WI38 (cell line): ENCODE measurements at regions not wholly inside any gene's neighbourhood (a gene's known extent, or its start where the extent isn't known, plus 50 kb on each side); places are given as distances from the start of the nearest gene placed in this dataset.
"Not testable (repeated sequence)": the region's sequence is repeated elsewhere in the genome, so short reads cannot be mapped to it uniquely, and the experiment has no call there.

Experiments
- H3K4me3 ChIP-seq: 2 replicates; pipeline ENCODE4 v1.5.1; 2011; ENCODE audit warnings: low read depth, mild to moderate bottlenecking, control low read depth, low read length
- TF ChIP-seq, protein P1 (sequence below): IDR thresholded peaks from 2 replicates; pipeline ENCODE4 v1.5.1; 2012; ENCODE audit warnings: low read depth, mild to moderate bottlenecking, control low read depth, low read length

DNA sequence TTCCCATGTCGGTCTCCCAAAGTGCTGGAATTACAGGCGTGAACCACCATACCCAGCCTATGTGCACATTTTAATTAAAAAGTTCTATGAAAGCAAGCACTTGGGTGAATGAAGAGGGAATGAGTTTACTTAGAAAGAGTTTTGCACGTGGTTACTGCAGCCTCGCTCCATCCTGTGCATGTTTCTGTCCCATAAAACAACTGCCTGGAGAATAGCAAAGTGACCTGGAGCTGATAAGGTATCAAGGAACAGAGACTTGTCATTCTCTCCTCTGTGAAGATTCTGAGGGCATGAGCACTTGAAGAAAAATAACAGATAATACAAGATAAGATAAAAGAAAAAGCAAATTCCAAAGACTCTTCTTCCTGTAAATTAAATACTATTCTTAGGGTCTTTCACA lies 112.2 kb upstream of the JCAD start:
- TF ChIP-seq, protein P1, sequence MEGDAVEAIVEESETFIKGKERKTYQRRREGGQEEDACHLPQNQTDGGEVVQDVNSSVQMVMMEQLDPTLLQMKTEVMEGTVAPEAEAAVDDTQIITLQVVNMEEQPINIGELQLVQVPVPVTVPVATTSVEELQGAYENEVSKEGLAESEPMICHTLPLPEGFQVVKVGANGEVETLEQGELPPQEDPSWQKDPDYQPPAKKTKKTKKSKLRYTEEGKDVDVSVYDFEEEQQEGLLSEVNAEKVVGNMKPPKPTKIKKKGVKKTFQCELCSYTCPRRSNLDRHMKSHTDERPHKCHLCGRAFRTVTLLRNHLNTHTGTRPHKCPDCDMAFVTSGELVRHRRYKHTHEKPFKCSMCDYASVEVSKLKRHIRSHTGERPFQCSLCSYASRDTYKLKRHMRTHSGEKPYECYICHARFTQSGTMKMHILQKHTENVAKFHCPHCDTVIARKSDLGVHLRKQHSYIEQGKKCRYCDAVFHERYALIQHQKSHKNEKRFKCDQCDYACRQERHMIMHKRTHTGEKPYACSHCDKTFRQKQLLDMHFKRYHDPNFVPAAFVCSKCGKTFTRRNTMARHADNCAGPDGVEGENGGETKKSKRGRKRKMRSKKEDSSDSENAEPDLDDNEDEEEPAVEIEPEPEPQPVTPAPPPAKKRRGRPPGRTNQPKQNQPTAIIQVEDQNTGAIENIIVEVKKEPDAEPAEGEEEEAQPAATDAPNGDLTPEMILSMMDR: no peak
- no peak overlapping the region for H3K4me3 ChIP-seq

DNA sequence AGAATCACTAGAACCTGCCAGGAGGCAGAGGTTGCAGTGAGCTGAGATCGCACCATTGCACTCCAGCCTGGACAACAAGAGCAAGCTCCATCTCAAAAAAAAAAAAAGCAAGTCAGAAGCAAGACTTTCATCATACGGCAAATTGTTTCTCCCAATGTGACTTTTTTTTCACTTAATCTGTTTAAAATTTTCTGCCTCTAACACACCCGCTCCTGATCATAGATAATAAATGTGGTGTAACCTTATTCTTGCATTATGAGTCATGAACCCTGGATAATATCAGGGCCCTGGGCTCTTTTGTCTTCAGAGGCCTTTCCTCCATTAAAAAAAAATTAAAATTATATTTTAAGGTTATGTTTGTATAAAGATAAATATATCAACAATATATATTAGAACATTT lies 111.4 kb upstream of the JCAD start:
- H3K4me3 ChIP-seq: no peak overlapping the region
- TF ChIP-seq, protein P1: no peak

DNA sequence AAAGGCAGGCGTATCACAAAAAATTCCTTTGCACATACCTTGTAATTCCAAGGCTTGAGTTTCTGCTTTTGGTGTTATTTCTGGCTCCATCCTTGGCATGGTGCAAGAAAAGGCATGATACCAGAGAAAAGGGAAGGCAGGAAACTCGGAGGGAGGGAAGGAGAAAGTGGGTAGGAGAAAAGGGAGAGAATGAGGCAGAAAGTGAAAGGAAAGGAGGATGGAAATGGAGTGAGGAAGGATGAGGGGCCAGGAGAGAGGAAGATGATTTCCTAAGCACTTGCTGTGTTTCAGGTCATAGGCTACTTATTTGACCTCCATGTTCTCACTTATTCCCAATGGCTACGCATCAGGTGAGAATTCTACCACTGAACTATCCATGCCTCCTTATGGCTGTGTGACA lies 110.8 kb upstream of the JCAD start:
- H3K4me3 ChIP-seq: no peak overlapping the region
- TF ChIP-seq, protein P1: no peak

DNA sequence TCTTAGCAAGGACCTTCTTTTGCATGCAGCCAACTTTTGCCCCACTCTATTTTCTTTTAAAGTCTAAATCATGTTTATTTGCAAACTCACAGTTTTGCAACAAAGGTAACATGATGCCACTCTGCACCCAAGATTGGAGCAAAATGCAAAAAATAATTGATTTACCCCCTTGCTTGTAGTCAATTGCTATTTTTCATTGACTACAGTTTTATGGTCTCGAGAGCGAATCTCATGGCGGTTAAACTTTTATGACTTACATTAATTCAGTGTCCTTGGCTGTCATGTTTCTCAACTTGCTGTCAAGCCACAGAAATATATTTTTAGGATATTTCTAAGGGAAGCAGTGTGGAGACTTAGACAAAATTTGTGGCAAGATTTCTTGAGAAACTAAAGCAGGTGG lies 110.0 kb upstream of the JCAD start:
- no peak overlapping the region for H3K4me3 ChIP-seq
- TF ChIP-seq, protein P1: no peak

DNA sequence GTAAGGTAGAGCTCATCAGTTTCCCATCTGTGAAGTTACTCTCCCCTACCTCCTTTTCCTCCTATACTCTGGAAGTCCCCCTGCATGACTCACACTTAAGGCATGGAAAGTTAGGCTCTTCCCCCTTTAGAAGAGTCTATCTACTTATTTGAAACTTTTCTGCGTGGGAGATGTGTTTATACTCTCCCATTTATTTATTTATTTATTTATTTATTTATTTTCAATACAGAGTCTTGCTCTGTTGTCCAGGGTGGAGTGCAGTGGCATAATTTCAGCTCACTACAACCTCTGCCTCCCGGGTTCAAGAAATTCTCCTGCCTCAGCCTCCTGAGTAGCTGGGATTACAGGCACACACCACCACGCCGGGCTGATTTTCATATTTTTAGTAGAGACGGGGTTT lies 107.5 kb upstream of the JCAD start:
- TF ChIP-seq, protein P1: no peak
- H3K4me3 ChIP-seq: no peak overlapping the region

DNA sequence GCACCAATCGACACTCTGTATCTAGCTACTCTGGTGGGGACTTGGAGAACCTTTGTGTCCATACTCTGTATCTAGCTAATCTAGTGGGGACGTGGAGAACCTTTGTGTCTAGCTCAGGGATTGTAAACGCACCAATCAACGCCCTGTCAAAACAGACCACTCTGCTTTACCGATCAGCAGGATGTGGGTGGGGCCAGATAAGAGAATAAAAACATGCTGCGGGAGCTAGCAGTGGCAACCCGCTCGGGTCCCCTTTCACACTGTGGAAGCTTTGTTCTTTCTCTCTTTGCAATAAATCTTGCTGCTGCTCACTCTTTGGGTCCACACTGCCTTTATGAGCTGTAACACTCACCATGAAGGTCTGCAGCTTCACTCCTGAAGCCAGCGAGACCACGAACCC lies 104.0 kb upstream of the JCAD start:
- not testable (repeated sequence) for H3K4me3 ChIP-seq

DNA sequence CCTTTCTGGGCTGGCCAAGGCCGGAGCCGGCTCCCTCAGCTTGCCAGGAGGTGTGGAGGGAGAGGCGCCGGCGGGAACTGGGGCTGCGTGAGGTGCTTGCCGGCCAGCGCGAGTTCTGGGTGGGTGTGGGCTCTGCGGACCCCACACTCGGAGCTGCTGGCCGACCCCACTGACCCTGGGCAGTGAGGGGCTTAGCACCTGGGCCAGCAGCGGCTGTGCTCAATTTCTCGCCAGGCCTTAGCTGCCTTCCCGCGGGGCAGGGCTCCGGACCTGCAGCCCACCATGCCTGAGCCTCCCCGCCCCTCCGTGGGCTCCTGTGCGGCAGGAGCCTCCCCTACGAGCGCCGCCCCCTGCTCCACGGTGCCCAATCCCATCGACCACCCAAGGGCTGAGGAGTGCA lies 103.4 kb upstream of the JCAD start:
- not testable (repeated sequence) for H3K4me3 ChIP-seq

DNA sequence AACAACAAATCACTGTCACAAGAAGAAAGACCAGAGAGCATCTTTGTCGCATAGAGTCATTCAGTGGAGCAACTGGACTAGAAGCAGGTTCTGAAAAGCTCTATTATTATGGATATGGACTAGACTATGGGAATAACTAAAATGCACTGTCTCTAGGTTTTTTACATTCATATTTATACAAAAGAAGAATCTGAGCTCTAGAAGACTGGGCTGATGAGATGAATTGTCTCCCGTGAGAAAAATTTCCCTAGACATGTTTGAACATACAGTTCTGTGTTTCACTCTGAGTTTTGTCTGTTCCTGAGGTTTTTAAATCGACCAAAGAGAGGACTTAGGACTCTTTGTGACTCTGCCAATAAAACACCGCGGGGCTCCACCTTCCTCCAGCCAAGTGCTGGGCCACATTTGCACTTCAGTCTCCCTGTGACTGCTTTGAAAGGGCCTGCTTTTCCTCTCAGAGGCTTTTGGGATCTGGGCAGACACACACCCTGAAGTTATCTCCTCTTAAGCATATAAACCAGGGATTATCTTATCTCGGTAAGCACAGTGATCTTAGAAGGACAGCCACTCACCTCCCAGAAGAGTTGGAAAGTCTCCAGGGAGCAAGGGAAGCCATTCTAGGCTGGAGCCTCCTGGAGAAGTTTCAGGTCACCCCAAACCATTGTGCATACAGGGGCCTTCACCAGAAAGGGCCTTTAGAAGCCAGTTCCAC lies 101.0 kb upstream of the JCAD start:
- no peak overlapping the region for H3K4me3 ChIP-seq
- TF ChIP-seq, protein P1: no peak

DNA sequence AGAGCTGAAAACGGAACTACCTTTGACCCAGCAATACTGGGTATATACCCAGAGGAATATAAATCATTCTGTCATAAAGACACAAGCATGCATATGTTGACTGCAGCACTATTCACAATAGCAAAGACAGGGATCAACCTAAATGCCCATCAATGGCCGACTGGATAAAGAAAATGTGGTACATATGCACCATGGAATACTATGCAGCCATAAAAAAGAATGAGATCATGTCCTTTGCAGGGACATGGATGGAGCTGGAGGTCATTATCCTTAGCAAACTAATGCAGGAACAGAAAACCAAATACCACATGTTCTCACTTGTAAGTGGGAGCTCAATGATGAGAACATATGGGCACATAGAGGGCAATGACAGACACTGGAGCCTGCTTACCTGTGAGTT lies 100.2 kb upstream of the JCAD start:
- not testable (repeated sequence) for H3K4me3 ChIP-seq
